Activated CD4-positive, alpha-beta T cell treated with anti-CD3 and anti-CD28 coated beads, Interleukin-2, amount 50 U/mL, for 48 hours (primary cell): ENCODE measurements at regions not wholly inside any gene's neighbourhood (a gene's known extent, or its start where the extent isn't known, plus 50 kb on each side); places are given as distances from the start of the nearest gene placed in this dataset.

Source experiments
- DNase-seq, 2 experiments: peaks; one replicate each; pipeline ENCODE4 v3.0.0-alpha.2; 2020

DNA sequence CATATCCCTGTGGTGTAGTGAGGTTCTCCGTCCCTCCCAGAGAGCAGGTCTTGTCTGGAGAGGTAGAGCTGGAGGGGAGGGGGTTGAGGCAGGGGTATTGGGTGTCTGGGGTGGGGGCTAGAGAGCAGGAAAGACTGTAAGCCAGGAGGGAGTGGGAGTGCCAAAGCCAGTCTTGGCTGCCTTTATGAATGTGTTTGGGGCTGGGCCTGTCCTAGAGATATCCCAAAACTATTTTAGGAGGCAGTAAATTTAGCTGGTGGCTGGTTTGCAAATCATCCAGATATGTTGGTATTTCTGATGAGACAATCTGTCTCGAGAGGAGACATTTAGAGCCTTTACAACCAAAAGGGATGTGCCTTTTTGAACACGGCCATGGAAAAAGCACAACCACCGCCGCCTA lies 166.6 kb downstream of the TLE3 start:
- DNase-seq, result no peak

DNA sequence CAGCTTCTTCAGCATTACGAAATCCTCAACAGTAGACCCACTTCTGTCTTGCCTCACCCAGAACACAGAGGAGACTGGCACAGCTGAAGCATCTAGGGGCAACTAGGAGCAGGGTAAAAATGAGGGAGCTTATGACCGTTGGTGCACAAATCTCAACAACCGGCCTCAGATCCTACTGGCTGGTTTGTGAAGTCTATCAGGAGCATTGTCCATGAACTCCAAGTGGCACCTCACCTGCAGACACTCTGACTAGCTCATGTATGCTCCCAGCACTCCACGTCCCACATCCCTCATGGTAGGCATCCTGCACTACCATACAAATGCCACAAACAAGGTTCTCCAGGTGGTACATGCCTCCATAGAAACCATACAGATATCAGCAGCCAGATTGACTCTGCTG lies 163.1 kb downstream of the TLE3 start:
- DNase-seq, result no peak

DNA sequence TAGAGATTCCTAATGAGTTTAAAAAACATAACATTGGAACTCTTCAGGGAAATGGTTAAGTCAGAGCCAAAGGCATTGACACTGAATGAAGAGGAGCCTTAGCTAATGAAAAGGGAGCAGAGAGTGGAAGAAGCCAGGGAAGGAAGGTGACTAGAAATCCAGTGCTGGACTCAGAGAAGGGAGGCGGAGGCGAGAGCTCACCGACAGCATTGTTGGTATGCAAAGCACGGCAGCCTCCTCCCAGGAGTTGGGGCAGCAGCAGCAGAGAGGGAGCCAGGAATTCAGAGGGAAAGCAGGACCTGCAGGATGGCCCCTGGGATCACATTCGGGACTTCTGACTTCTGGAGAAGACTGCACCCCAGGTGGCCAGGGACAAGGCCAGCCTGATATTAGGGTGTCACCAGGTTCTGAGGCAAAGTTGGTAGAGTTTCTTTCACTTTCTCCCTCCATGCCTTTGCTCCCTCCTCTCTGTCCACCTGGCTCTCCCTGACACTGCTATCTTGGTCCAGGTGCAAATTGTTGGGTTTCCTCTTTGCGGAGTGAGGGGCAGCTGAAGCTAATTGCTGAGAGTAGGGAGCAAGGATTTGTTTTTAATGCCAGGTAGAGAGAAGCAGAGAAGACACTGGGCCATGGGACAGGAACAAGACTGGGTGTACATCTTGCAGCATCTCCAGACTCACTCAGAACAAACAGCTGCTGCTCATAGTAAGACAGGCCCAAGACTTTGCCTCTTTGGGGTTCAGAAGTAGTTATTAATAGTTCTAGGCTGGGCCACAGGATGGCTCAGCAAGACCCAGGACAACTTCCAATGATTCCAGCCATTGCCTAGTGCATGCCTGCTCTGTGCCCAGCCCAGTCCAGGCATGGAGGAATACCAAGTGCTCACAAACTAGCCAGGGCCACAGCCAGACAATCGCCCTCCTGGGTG lies 157.9 kb downstream of the TLE3 start:
- DNase-seq, result no peak

DNA sequence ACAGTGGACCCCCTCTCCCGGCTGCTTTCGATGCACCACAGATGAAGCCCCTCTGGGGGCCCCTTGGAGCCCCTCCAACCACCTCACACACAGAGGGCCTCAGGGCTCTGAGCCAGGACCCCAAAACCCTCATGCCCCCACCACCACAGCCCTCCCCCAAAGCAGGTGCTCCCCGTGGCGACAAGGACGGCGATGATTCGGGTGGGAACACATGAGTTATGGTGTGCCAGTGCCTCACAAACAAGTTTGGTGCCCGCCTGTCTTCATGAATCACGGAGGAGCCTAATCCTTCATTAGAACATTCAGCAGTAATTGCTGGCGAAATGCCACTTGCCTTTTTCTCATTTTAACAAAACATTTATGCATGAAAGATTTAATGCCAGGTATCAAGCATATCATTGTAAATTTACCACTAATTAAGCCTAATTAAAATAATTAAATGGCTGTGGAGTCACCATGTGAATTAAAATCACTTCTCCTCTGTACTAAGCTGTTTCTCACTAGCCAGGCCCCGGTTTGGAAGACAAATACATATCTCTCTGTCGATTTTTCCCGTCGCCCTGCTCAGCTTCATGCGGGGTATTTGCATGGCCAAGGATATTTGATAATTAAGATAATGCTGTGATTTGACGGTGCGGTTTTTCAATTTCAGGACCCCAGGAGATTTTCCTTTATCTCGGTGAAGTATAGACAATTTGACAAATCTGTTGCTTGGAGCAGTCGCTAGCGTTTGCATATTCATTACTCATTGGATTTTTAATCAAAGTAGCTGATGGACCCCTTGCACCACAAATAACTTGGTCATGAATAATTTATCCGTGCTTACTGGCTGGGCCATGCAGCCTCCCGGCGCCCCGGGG lies 157.0 kb downstream of the TLE3 start:
- DNase-seq, result no peak

DNA sequence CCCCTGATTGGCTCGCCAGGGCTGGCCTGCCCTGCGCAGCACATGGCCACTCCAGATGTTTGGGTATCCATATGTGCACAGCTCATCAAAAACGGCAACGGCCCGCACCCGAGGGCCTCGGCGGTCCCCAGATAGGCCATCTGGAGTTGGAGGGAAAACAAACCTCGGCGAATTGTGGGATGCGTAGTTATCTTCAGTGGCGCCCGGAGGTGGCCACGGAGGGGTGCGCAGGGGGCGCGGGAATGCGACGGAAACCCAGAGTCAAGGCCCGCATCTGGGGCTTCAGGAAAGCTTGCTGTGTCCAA lies 156.5 kb downstream of the TLE3 start:
- DNase-seq, result no peak

DNA sequence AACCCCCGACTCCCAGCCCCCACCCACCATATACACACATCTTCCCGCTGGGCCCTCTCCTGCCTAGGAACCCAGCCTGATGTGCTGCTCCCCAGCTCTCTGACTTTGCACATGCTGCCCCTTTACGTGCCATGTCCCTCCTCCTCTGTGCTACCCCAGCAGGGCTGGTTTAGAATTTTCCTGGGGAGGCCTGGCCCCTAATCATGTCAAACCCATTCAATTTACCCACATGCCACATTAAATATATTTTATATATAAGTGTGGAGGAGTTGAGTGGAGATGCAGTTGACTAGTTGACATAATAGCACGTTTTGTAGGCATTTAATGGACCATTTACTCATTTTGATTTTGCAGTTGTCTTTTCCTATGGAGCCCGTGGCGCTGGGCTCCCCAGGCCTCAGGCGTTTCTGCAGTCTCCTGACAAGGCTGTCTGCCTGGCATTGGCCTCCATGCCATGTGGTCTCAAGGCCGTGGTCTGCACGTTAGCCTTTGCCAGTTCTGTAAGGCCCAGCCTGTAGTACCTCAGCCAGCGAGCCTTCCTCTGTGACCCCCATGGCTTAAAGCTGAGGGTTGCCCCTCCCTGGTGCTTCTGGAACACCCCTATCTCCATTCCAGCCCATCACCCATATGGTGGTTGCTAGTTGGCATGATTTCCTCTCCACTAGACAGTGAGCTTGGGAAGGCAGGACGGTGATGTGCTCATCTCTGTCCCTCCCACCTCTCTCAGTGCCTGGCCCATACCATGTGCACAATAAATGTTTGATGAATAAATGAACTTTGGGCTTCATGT lies 155.8 kb downstream of the TLE3 start:
- DNase-seq, result no peak

DNA sequence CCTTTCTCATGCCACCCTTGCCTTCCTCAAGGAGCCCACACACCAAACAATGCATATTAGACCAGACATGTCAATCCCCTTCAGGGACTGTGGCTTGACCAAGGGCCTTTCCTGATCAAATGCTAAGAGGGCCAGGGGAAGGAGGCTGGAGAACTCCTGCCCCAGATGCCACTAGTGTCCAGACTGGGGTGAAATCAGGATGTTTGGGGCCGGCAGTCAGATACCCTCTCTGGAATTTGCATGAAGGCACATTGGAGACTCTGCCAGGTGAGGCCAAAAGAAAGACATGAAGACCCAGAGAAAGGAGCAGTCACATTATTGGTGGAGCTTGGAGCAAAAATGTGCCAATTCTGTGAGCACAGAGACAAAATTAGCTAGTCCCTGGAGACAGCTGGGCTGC lies 154.1 kb downstream of the TLE3 start:
- DNase-seq, result no peak

DNA sequence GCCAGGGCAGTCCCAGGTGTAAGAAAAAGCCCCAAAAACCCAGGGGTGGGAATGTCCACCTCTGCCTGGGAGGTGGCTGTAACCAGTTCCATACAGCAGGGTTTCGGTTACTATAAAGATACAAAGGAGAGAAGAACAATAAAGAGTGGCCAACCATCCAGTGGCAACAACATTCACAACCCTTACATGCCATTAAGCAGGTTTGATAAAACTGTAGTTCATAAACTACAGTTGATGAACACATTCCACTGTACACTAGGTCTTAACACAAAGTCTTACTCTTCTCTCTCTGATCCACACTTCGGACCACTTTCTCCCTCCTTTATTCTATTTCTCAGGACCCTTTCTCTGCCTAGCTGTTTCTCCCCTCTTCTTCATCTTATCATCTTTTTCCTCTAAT lies 152.0 kb downstream of the TLE3 start:
- no peak for DNase-seq

DNA sequence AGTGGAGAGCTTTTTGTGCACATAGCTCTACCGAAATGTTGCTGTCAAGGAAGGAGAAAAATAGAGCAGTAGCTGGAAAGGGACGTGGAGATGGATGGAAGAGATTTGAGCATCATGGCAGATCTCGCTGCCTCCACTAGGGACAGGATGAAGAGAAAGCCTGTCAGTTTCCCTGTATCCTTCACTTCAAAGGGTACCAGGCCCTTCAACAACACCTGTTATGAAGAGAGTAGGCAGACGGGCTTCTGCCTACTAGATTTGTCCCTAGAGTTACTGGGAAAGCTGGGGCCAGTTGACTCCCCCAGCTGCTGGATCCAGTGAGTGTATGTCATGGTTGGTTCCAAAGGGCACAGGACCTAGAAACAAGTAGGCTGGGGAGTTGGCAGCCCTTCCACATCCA lies 150.8 kb downstream of the TLE3 start:
- DNase-seq, result no peak

DNA sequence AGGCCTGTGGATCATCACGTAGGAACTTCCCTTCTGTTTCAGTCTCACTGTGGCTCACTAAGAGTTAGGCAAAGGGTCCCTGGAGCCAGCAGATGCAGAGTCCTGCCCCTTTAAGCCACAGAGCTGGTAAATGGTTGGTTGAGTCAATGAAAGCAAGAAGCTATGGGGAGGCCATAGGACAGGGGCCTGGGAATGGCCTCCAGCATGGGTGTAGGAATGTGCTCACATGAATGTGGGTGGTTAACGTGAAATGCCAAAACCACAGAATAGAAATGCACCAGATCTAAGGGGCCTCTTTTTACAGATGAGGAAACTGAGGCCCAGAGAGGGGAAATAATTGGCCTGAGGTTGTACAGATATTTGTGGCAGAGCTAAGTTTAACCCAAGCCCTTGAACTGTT lies 150.3 kb downstream of the TLE3 start:
- DNase-seq, result no peak

DNA sequence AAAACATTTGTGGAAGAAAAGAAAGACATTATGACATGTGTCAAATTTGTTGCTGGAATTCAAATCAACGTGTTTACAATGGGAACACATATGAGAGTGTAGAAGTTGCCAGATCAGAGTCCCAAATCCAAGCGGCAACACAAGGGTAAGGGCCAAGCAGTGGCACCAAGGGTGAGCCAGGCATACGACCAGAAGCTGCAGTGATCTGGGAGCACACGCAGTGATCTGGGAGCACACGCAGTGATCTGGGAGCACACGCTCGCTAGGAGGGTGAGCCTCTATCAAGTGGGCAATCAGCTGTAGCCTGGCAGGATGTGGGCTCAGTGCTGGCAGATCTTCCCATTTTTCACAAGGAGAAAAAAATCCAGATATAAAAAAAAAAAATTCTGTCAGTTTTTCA lies 148.2 kb downstream of the TLE3 start:
- DNase-seq, result no peak

DNA sequence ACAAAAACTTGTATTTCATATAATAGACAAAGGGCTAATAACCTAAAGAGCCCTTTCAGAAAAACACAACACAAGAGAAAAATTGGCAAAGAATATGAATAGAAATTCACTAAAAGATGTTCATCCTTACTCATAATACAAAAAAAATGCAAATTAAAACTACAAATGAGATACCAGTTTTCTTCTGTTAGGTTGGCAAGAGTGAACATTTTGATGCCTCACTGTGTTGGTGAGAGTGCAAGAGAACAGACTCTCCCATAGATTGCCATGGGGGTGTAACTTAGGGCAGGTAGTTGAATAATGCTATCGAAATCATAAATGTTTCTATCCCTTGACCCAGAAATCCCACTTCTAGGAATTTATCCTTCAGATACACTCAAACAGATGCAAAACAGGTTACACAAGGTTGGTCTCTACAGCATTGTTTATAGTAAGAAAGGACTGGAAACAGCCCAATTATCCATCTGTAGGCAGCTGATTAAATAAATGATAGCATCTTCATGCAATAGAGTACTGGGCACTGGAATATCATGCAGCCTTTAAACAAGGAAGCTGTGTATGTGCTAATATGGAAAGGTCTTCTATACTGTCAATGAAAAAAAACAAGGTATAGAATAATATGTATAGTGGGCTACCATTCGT lies 146.3 kb downstream of the TLE3 start:
- DNase-seq, result no peak

DNA sequence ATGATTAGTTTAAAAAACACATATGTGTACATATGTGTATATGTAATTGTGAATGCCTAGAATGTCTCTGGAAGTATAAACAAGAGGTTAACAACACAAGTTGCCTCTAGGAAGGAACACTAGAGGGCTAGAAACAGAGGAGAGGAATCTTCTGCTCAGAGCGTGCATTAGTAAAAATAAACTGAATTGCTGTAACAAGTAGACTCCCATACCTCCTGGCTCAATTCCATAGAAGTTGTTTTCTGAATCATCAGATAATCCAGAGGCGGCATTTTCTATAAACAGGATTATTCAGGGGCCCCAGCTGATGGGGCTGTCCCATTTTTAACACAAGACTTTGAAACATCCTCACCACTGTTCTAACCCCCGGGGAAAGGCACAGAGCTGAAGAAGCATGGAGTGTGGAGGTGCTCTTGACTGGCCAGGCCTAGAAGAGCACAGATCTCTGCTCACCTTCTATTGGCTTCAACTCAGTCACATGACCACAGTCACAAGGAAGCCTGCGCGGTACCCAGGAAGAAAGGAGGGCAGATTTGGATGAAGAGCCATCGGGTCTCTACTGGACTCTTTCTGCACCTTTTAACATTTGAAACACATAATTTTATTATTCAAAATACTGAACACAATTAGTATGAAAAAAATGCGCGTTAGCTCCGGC lies 145.7 kb downstream of the TLE3 start:
- no peak for DNase-seq

DNA sequence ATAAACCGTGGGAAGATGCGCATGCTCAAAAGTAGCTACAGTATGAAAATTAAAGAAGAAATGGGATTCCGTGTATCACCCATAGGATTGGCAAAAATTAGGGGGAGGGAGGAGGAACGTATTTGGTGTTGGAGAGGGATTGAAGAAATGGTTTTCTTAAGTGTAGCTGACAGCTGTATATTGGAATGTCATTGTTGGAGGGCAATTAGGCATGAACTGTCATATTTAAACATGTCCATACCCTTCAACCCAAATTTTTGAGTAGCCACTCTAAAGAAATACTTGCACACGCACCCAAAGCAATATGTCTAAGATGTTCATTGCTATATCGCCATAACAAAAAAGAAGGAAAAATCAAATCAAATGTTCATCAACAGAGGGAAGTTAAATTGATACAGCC lies 144.7 kb downstream of the TLE3 start:
- DNase-seq, result no peak

DNA sequence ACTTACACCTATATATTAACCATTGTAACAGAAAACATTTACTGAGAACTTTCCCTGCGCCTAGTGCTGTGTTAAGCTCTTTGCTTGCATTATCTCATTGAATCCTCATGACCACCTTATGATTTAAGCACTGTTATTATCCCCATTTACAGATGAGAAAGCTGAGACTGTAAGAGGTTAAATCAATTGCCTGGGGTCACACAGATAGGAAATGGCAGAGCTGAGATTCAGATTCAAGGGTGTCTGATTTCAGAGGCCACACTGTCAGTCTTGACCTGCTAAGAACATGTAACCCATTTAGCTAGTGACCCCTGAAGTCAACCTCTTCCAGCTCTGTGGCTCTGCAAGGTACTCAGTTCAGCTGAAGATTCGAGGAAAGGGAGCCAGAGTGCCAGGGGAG lies 143.9 kb downstream of the TLE3 start:
- no peak for DNase-seq

DNA sequence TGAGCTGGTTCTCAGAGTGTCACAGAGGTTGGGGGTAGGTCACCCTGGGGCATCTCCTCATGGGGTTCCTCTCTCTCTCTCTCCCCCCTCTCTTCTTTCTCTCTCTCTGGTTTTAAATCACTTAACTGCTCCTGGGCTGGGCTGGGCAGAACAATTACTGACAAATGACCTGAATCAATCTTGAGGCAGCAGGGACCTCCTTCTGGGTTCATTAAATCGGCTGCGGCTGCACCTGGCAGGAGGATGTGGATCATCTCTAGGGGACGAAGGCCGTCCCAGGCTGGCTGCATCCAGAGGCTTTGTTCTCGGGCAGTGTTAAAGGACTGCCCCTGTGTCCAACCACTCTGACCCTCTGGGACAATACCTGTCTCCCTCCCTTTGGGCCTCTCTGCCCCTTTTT lies 143.1 kb downstream of the TLE3 start:
- no peak for DNase-seq

DNA sequence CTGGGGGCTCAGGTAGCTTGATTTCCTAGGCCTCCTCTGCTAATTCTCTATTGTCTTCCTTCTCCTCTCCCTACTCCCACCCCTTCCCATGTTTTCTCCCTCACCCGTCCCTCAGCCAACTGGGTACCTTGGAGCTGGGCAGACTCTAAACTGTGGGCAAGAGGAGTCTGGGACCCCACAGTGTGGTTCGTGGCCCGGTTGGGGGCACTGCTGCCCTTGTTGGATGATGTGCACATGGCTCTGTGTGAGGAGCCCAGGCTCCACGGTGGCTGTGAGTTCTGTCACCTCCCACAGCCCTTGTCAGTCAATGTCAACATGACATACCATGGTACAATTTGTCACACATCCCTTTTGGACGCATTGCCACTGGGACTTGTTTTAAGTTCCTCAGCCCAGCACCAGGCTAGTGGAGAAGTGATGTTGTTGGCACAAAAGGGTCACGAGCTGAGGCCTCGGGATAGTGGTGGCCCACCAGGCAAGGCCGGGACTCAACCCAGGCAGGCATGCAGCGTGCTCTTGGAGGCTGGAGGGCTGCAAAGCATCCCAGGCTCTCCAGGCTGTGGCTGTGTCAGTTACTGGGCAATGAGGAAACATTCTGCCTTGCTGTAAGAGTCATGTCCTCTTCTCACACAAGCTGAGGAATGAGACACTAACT lies 142.3 kb downstream of the TLE3 start:
- no peak for DNase-seq

DNA sequence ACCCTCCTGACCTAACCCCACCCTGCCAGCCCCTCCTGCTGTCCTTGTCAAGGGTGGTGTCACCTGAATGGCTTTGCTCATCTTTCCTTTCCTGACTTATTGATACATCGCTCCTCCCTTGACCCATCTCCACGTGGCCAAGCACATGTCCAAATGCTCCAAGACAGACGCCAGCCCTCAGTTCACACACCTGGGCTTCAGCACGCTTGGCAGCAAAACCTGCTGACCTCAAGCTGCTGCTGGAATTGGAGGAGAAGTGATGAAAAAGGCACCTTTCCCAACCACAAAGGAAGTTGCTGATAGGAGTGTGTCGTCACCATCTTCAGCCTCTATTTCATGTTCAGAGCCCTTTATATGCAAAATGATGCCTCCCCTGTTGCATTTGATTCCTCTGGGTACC lies 141.3 kb downstream of the TLE3 start:
- no peak for DNase-seq

DNA sequence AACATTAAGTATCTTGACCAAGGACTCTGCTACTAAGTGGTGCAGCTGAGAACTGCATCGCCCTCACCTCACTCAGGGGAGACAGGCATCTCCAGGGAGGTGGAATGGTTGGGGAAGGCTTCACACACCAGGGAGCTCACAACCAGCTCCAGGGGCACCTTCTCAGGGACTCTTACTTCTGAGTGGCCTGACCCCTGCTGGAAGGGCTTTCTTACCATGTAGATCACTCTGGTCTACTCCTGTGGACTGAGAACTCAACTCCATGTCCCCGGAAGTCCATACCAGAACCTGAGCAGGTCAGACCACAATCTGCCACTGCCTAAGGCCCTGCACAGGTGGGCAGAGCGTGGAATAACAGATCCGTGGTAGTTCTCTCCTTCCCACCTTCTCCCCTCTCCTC lies 140.5 kb downstream of the TLE3 start:
- no peak for DNase-seq

DNA sequence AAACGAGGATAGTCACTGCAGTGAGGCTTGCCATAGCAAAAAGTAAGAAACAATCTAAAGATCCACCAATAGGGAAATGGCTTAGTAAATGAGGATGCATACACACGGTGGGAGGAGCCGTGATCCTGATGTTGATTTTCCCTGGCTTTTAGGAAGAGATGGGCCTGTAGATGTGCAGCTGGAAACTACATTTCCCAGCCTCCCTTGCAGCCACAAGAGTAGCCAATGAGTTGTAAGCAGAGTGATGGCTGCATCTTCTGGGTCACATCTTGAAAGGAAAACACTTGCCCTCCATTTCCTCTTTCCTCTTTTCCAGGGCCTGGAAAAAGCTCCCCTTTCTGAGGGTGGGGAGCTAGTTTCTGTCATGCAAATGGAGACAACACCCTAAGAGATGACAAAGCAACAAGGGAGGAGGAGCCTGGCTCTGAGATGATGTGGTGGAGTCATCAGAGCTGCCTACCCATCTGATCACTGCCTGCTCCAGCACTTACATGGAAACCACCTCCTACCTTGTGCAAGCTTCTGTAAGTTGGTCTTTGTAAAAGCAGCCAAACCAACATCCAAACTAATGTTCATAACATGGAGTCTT lies 139.1 kb downstream of the TLE3 start:
- no peak for DNase-seq

DNA sequence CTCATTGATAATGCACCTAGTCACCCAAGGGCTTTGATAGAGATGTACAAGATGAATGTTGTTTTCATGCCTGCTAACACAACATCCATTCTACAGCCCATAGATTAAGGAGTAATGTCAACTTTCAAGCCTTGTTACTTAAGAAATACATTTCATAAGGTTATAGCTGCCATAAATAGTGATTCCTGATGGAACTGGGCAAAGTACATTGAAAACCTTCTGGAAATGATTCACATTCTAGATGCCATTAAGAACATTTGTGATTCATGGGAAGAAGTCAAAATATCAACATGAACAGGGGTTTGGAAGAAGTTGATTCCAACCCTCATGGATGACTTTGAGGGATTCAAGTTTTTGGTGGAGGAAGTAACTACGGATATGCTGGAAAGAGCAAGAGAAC lies 135.2 kb downstream of the TLE3 start:
- no peak for DNase-seq

DNA sequence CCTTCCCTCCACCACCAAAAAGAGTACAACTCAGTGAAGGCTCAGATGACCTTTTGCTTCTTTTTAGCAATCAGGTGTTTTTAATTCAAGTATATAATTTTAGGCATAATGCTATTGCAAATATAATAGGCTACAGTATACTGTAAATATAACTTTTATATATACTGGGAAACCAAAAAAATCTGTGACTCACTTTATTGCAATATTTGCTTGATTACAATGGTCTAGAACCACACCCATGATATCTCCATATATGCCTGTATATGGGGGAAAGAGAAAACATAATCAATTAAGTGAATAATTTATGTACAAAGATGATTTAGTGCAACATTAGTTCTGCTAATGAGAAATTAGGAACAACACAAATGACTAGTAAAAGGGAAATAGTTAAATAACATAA lies 134.3 kb downstream of the TLE3 start:
- DNase-seq, result no peak
